Activated CD8-positive, alpha-beta memory T cell treated with anti-CD3 and anti-CD28 coated beads for 48 hours (primary cell): ENCODE measurements at regions not wholly inside any gene's neighbourhood (a gene's known extent, or its start where the extent isn't known, plus 50 kb on each side); places are given as distances from the start of the nearest gene placed in this dataset.
A peak's percentile ranks its signal among the peaks of the same experiment; 100 is the strongest.

Source experiments
- DNase-seq, 3 experiments: peaks; one replicate each; pipeline ENCODE4 v3.0.0-alpha.2; 2020; ENCODE audit warnings: low read depth in 2 of 3, low spot score in 2 of 3

- no peak for DNase-seq
Measured at GRCh38 chrX:97666890-97667289, 783.2 kb downstream of the RPA4 start.

- no peak for DNase-seq
Measured at GRCh38 chrX:97668126-97668525, 784.4 kb downstream of the RPA4 start.

- DNase-seq = no peak
Measured at GRCh38 chrX:97672138-97672537, 788.4 kb downstream of the RPA4 start.

- no peak for DNase-seq
Measured at GRCh38 chrX:97672608-97673007, 788.9 kb downstream of the RPA4 start.

GRCh38 chrX:97673135-97673534 lies 789.4 kb downstream of the RPA4 start:
- no peak for DNase-seq

- DNase-seq = no peak
Measured at GRCh38 chrX:97682991-97683840, 799.5 kb downstream of the RPA4 start.

- DNase-seq = no peak
Measured at GRCh38 chrX:97685753-97686152, 802.0 kb downstream of the RPA4 start.

- no peak for DNase-seq
Measured at GRCh38 chrX:97691901-97692455, 808.3 kb downstream of the RPA4 start.

GRCh38 chrX:97692575-97692974 lies 808.9 kb downstream of the RPA4 start:
- DNase-seq = no peak

- no peak for DNase-seq
Measured at GRCh38 chrX:97700547-97700946, 816.8 kb downstream of the RPA4 start.

GRCh38 chrX:97704474-97704873 lies 820.8 kb downstream of the RPA4 start:
- DNase-seq = no peak

- DNase-seq = no peak
Measured at GRCh38 chrX:97704881-97705280, 821.2 kb downstream of the RPA4 start.

- DNase-seq = no peak
Measured at GRCh38 chrX:97705936-97706335, 822.2 kb downstream of the RPA4 start.

- no peak for DNase-seq
Measured at GRCh38 chrX:97714072-97714471, 830.4 kb downstream of the RPA4 start.

- no peak for DNase-seq
Measured at GRCh38 chrX:97728215-97728614, 844.5 kb downstream of the RPA4 start.

GRCh38 chrX:97740044-97740443 lies 856.3 kb downstream of the RPA4 start:
- no peak for DNase-seq

- no peak for DNase-seq
Measured at GRCh38 chrX:97740886-97741285, 857.2 kb downstream of the RPA4 start.

- peak in 1 of 3 experiments; percentile 0 for DNase-seq
Measured at GRCh38 chrX:97743014-97743413, 859.3 kb downstream of the RPA4 start.

- no peak for DNase-seq
Measured at GRCh38 chrX:97747346-97747745, 863.6 kb downstream of the RPA4 start.

GRCh38 chrX:97751016-97751415 lies 867.3 kb downstream of the RPA4 start:
- DNase-seq = no peak

GRCh38 chrX:97751735-97752134 lies 868.0 kb downstream of the RPA4 start:
- no peak for DNase-seq

GRCh38 chrX:97756879-97757278 lies 873.2 kb downstream of the RPA4 start:
- no peak for DNase-seq

GRCh38 chrX:97763391-97763790 lies 879.7 kb downstream of the RPA4 start:
- DNase-seq = no peak
